OCI-LY1 (cell line): ENCODE measurements at regions not wholly inside any gene's neighbourhood (a gene's known extent, or its start where the extent isn't known, plus 50 kb on each side); places are given as distances from the start of the nearest gene placed in this dataset.

ENCODE experiments used
- H2AFZ ChIP-seq: fragments of 200-600 bp; sonication (generic), shearing (Covaris generic); 2 replicates; pipeline ENCODE4 v1.6.0; 2014; ENCODE audit warnings: antibody characterized with exemption, mild to moderate bottlenecking, low read length
- H3F3A ChIP-seq: fragments of 200-600 bp; sonication (generic), shearing (Covaris generic); 2 replicates; pipeline ENCODE4 v1.6.0; 2014; ENCODE audit warnings: mild to moderate bottlenecking, antibody characterized with exemption, low read length, moderate library complexity; ENCODE audit not compliant: insufficient read depth
- H3K27ac ChIP-seq: fragments of 200-600 bp; sonication (generic); 2 replicates; pipeline ENCODE4 v1.5.1; 2014; ENCODE audit warnings: low read length, mixed run types, mild to moderate bottlenecking, low read depth; ENCODE audit not compliant: poor library complexity, severe bottlenecking
- H3K27me3 ChIP-seq: fragments of 200-600 bp; sonication (generic); 2 replicates; pipeline ENCODE4 v1.6.0; 2014; ENCODE audit warnings: antibody characterized with exemption, mild to moderate bottlenecking, low read length, moderate library complexity; ENCODE audit not compliant: insufficient read depth
- H3K36me3 ChIP-seq: fragments of 200-600 bp; sonication (generic); 2 replicates; pipeline ENCODE4 v1.6.1; 2014; ENCODE audit warnings: mild to moderate bottlenecking, antibody characterized with exemption, low read length, moderate library complexity, mixed read lengths; ENCODE audit not compliant: insufficient read depth
- H3K4me1 ChIP-seq: fragments of 200-600 bp; sonication (generic); 2 replicates; pipeline ENCODE4 v1.5.1; 2014; ENCODE audit warnings: mild to moderate bottlenecking, low read length, moderate library complexity; ENCODE audit not compliant: insufficient read depth, severe bottlenecking
- H3K4me2 ChIP-seq: fragments of 200-600 bp; sonication (generic), shearing (Covaris generic); 2 replicates; pipeline ENCODE4 v1.6.1; 2014; ENCODE audit warnings: low read length
- H3K4me3 ChIP-seq: fragments of 200-600 bp; sonication (generic); 2 replicates; pipeline ENCODE4 v1.5.1; 2014; ENCODE audit warnings: low read length, low read depth, mild to moderate bottlenecking, mixed read lengths; ENCODE audit not compliant: poor library complexity, severe bottlenecking
- H3K79me2 ChIP-seq: fragments of 200-600 bp; shearing (Covaris generic); 2 replicates; pipeline ENCODE4 v1.6.1; 2016; ENCODE audit warnings: mixed run types, low read length, mixed read lengths; ENCODE audit not compliant: insufficient read depth
- H3K9ac ChIP-seq: fragments of 200-600 bp; sonication (generic), shearing (Covaris generic); 2 replicates; pipeline ENCODE4 v1.6.1; 2014; ENCODE audit warnings: mild to moderate bottlenecking, low read length, mixed read lengths
- H3K9me2 ChIP-seq: fragments of 200-600 bp; sonication (generic), shearing (Covaris generic); 2 replicates; pipeline ENCODE4 v1.6.1; 2014; ENCODE audit warnings: low read depth, mild to moderate bottlenecking, low read length, mixed read lengths
- H3K9me3 ChIP-seq: fragments of 200-600 bp; shearing (Covaris generic); 2 replicates; pipeline ENCODE4 v1.6.1; 2014; ENCODE audit warnings: low read length, mixed read lengths
- H4K20me1 ChIP-seq: fragments of 200-600 bp; sonication (generic), shearing (Covaris generic); 2 replicates; pipeline ENCODE4 v1.6.0; 2016; ENCODE audit warnings: mild to moderate bottlenecking, low read length; ENCODE audit not compliant: insufficient read depth
- CTCF ChIP-seq: fragments of 200-600 bp; sonication (generic), shearing (Covaris generic); IDR thresholded peaks from 2 replicates; pipeline ENCODE4 v1.5.1; 2017; ENCODE audit warnings: mild to moderate bottlenecking, antibody characterized with exemption, low read length, moderate library complexity, mixed read lengths
- EZH2 ChIP-seq: fragments of 200-600 bp; sonication (generic), shearing (Covaris generic); IDR thresholded peaks from 2 replicates; pipeline ENCODE4 v1.8.0; 2017; ENCODE audit warnings: borderline replicate concordance, mixed run types, mild to moderate bottlenecking, antibody characterized with exemption, low read length, moderate library complexity, mixed read lengths

- Histone ChIP-seq H3K79me2 (no peaks in the 10 kb centered on the region), H3K9me3 (no peaks in the 10 kb centered on the region), H4K20me1 (no peaks in the 10 kb centered on the region), H3K9ac (no peak overlapping the region), H3F3A (no peaks in the 10 kb centered on the region), H3K36me3 (no peaks in the 10 kb centered on the region), H3K4me1 (no peaks in the 10 kb centered on the region), H3K9me2 (no peaks in the 10 kb centered on the region), H3K4me2 (no peak overlapping the region), H3K4me3 (no peak overlapping the region), H3K27ac (no peak overlapping the region), H2AFZ (no peak overlapping the region), H3K27me3 (no peaks in the 10 kb centered on the region)
- no peak for TF ChIP-seq EZH2
- TF ChIP-seq CTCF, result no peak
Observed at GRCh38 chr13:95437561-95437960, 115.0 kb upstream of the CLDN10 start.

- no peak overlapping the region for H2AFZ ChIP-seq
- no peaks in the 10 kb centered on the region for H3K9me2 ChIP-seq
- H3K79me2 ChIP-seq, result no peaks in the 10 kb centered on the region
- no peaks in the 10 kb centered on the region for H3F3A ChIP-seq
- H3K9me3 ChIP-seq, result no peaks in the 10 kb centered on the region
- TF ChIP-seq EZH2 (no peak), CTCF (no peak)
- no peaks in the 10 kb centered on the region for H3K36me3 ChIP-seq
- no peaks in the 10 kb centered on the region for H4K20me1 ChIP-seq
- no peaks in the 10 kb centered on the region for H3K27me3 ChIP-seq
- H3K4me1 ChIP-seq, result no peaks in the 10 kb centered on the region
- H3K27ac ChIP-seq, result no peak overlapping the region
- H3K9ac ChIP-seq, result no peak overlapping the region
- no peak overlapping the region for H3K4me3 ChIP-seq
- no peak overlapping the region for H3K4me2 ChIP-seq
Observed at GRCh38 chr13:95438297-95438696, 114.2 kb upstream of the CLDN10 start.

- H3K4me1 ChIP-seq, result no peaks in the 10 kb centered on the region
- H3K4me2 ChIP-seq, result no peak overlapping the region
- 0 out of 2 replicates have a peak, but pooled peaks cover 5% of the 10 kb centered on the region for H3K27me3 ChIP-seq
- H3K79me2 ChIP-seq, result no peaks in the 10 kb centered on the region
- H2AFZ ChIP-seq, result no peak overlapping the region
- H3K36me3 ChIP-seq, result no peaks in the 10 kb centered on the region
- no peaks in the 10 kb centered on the region for H4K20me1 ChIP-seq
- no peaks in the 10 kb centered on the region for H3K9me2 ChIP-seq
- TF ChIP-seq EZH2 (no peak), CTCF (no peak)
- H3K9me3 ChIP-seq, result no peaks in the 10 kb centered on the region
- H3K4me3 ChIP-seq, result no peak overlapping the region
- H3K9ac ChIP-seq, result no peak overlapping the region
- H3F3A ChIP-seq, result no peaks in the 10 kb centered on the region
- H3K27ac ChIP-seq, result no peak overlapping the region
Observed at GRCh38 chr13:95440441-95441088, 112.0 kb upstream of the CLDN10 start.
